K562 (cell line): ENCODE measurements at regions not wholly inside any gene's neighbourhood (a gene's known extent, or its start where the extent isn't known, plus 50 kb on each side); places are given as distances from the start of the nearest gene placed in this dataset.

ENCODE experiments used
- HLTF ChIP-seq: fragments of 450-650 bp; IDR thresholded peaks from 2 replicates; pipeline ENCODE4 v1.6.1; 2016
- IRF2 ChIP-seq: sonication (generic); formaldehyde crosslinking; IDR thresholded peaks from 2 replicates; pipeline ENCODE4 v1.8.1; 2022; ENCODE audit warnings: mild to moderate bottlenecking, missing genetic modification reagents
- MTA3 ChIP-seq: fragments of 450-650 bp; formaldehyde crosslinking; IDR thresholded peaks from 2 replicates; pipeline ENCODE4 v1.6.1; 2017; ENCODE audit warnings: mild to moderate bottlenecking, borderline replicate concordance
- SOX6 ChIP-seq: fragments of 450-650 bp; IDR thresholded peaks from 2 replicates; pipeline ENCODE4 v1.6.1; 2014; ENCODE audit warnings: mild to moderate bottlenecking
- ZNF24 ChIP-seq: fragments of 450-650 bp; IDR thresholded peaks from 2 replicates; pipeline ENCODE4 v1.6.1; 2016
- ZNF277 ChIP-seq: fragments of 250-450 bp; sonication (Bioruptor Pico); IDR thresholded peaks from 2 replicates; pipeline ENCODE4 v1.8.0; 2022; ENCODE audit warnings: inconsistent platforms, mild to moderate bottlenecking, moderate library complexity, borderline replicate concordance
- ZNF318 ChIP-seq, 2 experiments: fragments of 450-650 bp; IDR thresholded peaks; 2 replicates each; pipeline ENCODE4 v1.6.1; 2016; ENCODE audit warnings: mild to moderate bottlenecking in 2 of 2, borderline replicate concordance in 1 of 2, low read depth in 1 of 2, moderate library complexity in 1 of 2

- no peak for TF ChIP-seq ZNF318 (IDR thresholded peaks at IDR 0.05; ENCODE audit: borderline replicate concordance in 1 of 2, low read depth in 1 of 2)
- TF ChIP-seq ZNF277 (CRISPR knock-in tag) = no peak
- TF ChIP-seq MTA3 = no peak
- TF ChIP-seq ZNF24 = no peak
- TF ChIP-seq HLTF = no peak
- no peak for TF ChIP-seq IRF2 (CRISPR knock-in tag)
- TF ChIP-seq SOX6 = no peak
These were observed 936.9 kb upstream of the EEF2KMT start (continued) for GRCh38 chr16:6034511-6034910.
